DOHH2 (cell line): ENCODE measurements at regions not wholly inside any gene's neighbourhood (a gene's known extent, or its start where the extent isn't known, plus 50 kb on each side); places are given as distances from the start of the nearest gene placed in this dataset.

ENCODE experiments used
- H3F3A ChIP-seq: fragments of 200-600 bp; sonication (generic), shearing (Covaris generic); 2 replicates; pipeline ENCODE4 v1.6.0; 2016; ENCODE audit warnings: antibody characterized with exemption, mild to moderate bottlenecking; ENCODE audit not compliant: control insufficient read depth, insufficient read depth
- H3K27ac ChIP-seq: fragments of 200-600 bp; sonication (generic); 2 replicates; pipeline ENCODE4 v1.5.1; 2014; ENCODE audit warnings: low read depth, mild to moderate bottlenecking, low read length, moderate library complexity
- H3K27me3 ChIP-seq: fragments of 200-600 bp; sonication (generic); 2 replicates; pipeline ENCODE4 v1.6.1; 2014; ENCODE audit warnings: mild to moderate bottlenecking, low read length, mixed read lengths; ENCODE audit not compliant: control insufficient read depth
- H3K36me3 ChIP-seq: fragments of 200-600 bp; sonication (generic); 2 replicates; pipeline ENCODE4 v1.6.1; 2014; ENCODE audit warnings: mild to moderate bottlenecking, low read length, moderate library complexity, mixed read lengths; ENCODE audit not compliant: control insufficient read depth
- H3K4me1 ChIP-seq: fragments of 200-600 bp; sonication (generic); 2 replicates; pipeline ENCODE4 v1.6.1; 2014; ENCODE audit warnings: mild to moderate bottlenecking, low read length, mixed read lengths; ENCODE audit not compliant: control insufficient read depth
- H3K4me2 ChIP-seq: fragments of 200-600 bp; sonication (generic); 2 replicates; pipeline ENCODE4 v1.6.0; 2014; ENCODE audit warnings: mild to moderate bottlenecking, low read length, moderate library complexity
- H3K4me3 ChIP-seq: fragments of 200-600 bp; sonication (generic); 2 replicates; pipeline ENCODE4 v1.5.1; 2014; ENCODE audit warnings: mild to moderate bottlenecking, low read length, mixed read lengths
- H3K79me2 ChIP-seq: fragments of 200-600 bp; sonication (generic); 2 replicates; pipeline ENCODE4 v1.6.1; 2014; ENCODE audit warnings: mild to moderate bottlenecking, low read length, mixed read lengths; ENCODE audit not compliant: control insufficient read depth
- H3K9me2 ChIP-seq: fragments of 200-600 bp; sonication (generic); replicated peaks from 2 replicates; pipeline ENCODE4 v1.6.1; 2014; ENCODE audit warnings: mild to moderate bottlenecking, low read length, mixed read lengths; ENCODE audit not compliant: control insufficient read depth
- H3K9me3 ChIP-seq: fragments of 200-600 bp; sonication (generic); 2 replicates; pipeline ENCODE4 v1.6.1; 2014; ENCODE audit warnings: antibody characterized with exemption, low read length, mixed read lengths; ENCODE audit not compliant: control insufficient read depth, insufficient read depth
- H4K20me1 ChIP-seq: fragments of 200-600 bp; sonication (generic); 2 replicates; pipeline ENCODE4 v1.6.0; 2014; ENCODE audit warnings: low read depth, mild to moderate bottlenecking, antibody characterized with exemption, low read length, moderate library complexity; ENCODE audit not compliant: control insufficient read depth, insufficient read depth
- EZH2phosphoT487 ChIP-seq: fragments of 200-600 bp; sonication (generic); IDR thresholded peaks from 2 replicates; pipeline ENCODE4 v1.6.1; 2017; ENCODE audit warnings: borderline replicate concordance, mild to moderate bottlenecking, antibody characterized with exemption, low read length, moderate library complexity, mixed read lengths
- TF ChIP-seq, protein P1 (sequence below): fragments of 200-600 bp; sonication (generic); IDR thresholded peaks from one replicate; pipeline ENCODE4 v1.5.1; 2014; ENCODE audit warnings: antibody characterized with exemption, mild to moderate bottlenecking, low read depth, low read length; ENCODE audit not compliant: poor library complexity, severe bottlenecking

DNA sequence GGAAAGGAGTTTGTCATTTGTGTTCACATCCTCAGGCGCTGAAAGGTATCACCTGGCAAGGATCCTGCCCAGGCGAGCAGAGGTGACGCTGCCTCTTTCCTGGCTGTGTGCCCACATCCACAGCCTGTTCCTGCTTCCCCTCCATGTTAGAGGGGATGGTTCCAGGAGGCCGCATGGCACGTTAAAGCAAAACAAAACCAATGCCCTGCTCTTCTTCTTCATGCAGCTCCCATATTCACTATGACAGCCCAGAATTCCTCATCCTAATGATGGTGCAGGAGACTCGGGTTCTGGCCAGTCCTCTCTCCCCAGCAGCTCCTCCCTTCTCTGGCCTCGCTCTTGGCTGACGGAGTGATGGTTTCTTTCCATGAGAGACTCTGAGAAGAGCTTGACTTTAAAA lies 678.5 kb upstream of the ANKRD30A start:
- no peaks in the 10 kb centered on the region for H3K9me3 ChIP-seq
- H3K27ac ChIP-seq, result no peak overlapping the region
- no peaks in the 10 kb centered on the region for H3K36me3 ChIP-seq
- TF ChIP-seq, protein P1, sequence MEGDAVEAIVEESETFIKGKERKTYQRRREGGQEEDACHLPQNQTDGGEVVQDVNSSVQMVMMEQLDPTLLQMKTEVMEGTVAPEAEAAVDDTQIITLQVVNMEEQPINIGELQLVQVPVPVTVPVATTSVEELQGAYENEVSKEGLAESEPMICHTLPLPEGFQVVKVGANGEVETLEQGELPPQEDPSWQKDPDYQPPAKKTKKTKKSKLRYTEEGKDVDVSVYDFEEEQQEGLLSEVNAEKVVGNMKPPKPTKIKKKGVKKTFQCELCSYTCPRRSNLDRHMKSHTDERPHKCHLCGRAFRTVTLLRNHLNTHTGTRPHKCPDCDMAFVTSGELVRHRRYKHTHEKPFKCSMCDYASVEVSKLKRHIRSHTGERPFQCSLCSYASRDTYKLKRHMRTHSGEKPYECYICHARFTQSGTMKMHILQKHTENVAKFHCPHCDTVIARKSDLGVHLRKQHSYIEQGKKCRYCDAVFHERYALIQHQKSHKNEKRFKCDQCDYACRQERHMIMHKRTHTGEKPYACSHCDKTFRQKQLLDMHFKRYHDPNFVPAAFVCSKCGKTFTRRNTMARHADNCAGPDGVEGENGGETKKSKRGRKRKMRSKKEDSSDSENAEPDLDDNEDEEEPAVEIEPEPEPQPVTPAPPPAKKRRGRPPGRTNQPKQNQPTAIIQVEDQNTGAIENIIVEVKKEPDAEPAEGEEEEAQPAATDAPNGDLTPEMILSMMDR, result no peak
- no peak for TF ChIP-seq EZH2phosphoT487
- H3F3A ChIP-seq, result no peaks in the 10 kb centered on the region
- no peaks in the 10 kb centered on the region for H3K79me2 ChIP-seq
- no peaks in the 10 kb centered on the region for H3K27me3 ChIP-seq
- no peak overlapping the region for H3K4me3 ChIP-seq
- no peaks in the 10 kb centered on the region for H3K9me2 ChIP-seq
- H4K20me1 ChIP-seq, result no peaks in the 10 kb centered on the region
- no peak overlapping the region for H3K4me2 ChIP-seq
- no peaks in the 10 kb centered on the region for H3K4me1 ChIP-seq

DNA sequence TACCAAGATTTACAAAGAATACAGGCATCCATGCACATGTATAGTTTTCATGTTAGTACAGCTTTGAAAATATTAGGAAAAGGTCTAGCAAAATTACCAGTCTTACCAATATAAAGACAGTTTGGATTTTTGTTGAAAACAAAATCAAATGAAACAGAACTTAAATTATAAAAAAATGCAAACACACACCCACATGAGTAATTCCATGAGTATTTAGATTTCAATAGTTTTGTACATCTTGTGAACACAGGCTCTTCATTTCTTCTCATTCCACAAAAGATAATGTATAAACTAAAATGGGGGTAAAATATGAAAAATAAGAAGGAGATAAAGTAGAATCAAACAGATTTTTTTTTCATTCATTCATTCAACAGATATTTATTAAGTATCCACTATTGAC lies 682.2 kb upstream of the ANKRD30A start:
- Histone ChIP-seq H3K4me1 (no peaks in the 10 kb centered on the region), H3K36me3 (no peaks in the 10 kb centered on the region), H3K79me2 (no peaks in the 10 kb centered on the region), H3K9me2 (no peaks in the 10 kb centered on the region), H4K20me1 (no peaks in the 10 kb centered on the region), H3K4me2 (no peak overlapping the region), H3K9me3 (no peaks in the 10 kb centered on the region), H3F3A (no peaks in the 10 kb centered on the region), H3K27me3 (no peaks in the 10 kb centered on the region), H3K27ac (no peak overlapping the region), H3K4me3 (no peak overlapping the region)
- no peak for TF ChIP-seq EZH2phosphoT487
- TF ChIP-seq, protein P1, result no peak

DNA sequence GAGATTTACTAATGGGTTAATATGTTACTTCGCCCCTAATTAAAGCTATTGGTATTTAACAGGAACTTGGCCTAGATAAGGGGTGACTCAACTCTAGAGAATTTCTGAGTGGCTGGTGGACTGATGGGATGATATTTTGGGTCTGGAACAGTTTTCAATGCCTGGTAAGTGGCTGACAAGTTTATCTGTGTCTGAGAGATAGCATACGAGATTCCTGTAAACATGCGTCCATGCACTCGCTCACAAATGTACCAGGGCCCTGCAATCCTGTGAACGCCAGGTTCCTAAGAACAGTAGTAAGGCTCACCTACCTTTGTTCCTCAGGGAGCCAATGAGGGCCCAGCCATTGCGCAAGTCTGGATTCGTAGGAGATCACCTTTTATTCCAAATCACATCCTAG lies 683.8 kb upstream of the ANKRD30A start:
- no peak overlapping the region for H3K27ac ChIP-seq
- H3K79me2 ChIP-seq, result no peaks in the 10 kb centered on the region
- TF ChIP-seq EZH2phosphoT487, result no peak
- TF ChIP-seq, protein P1, result no peak
- H3K4me2 ChIP-seq, result no peak overlapping the region
- no peaks in the 10 kb centered on the region for H4K20me1 ChIP-seq
- H3F3A ChIP-seq, result no peaks in the 10 kb centered on the region
- no peaks in the 10 kb centered on the region for H3K4me1 ChIP-seq
- H3K9me2 ChIP-seq, result no peaks in the 10 kb centered on the region
- no peaks in the 10 kb centered on the region for H3K9me3 ChIP-seq
- no peaks in the 10 kb centered on the region for H3K36me3 ChIP-seq
- H3K27me3 ChIP-seq, result no peaks in the 10 kb centered on the region
- no peak overlapping the region for H3K4me3 ChIP-seq

DNA sequence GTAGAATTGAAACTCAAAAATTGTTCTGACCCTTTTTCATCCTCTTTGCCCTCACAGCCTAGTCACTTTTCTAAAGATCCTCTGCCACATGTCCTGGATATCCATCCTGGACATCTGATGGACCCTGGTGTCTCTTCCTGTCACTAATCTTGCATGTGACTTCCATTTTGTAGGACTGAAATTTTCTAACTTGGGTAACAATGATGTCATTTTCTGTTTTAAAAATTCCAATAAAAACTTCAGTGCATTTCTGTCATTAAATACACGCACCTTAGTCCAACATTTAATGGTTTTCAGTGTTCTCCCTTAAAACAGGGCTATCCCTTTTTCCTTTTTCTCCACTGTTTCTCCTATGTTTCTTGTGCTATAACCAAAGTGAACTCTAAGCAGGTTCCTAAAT lies 684.9 kb upstream of the ANKRD30A start:
- H3K9me3 ChIP-seq, result no peaks in the 10 kb centered on the region
- H3K4me2 ChIP-seq, result no peak overlapping the region
- H3K79me2 ChIP-seq, result no peaks in the 10 kb centered on the region
- H4K20me1 ChIP-seq, result no peaks in the 10 kb centered on the region
- no peaks in the 10 kb centered on the region for H3K9me2 ChIP-seq
- H3F3A ChIP-seq, result no peaks in the 10 kb centered on the region
- no peak overlapping the region for H3K4me3 ChIP-seq
- H3K27me3 ChIP-seq, result no peaks in the 10 kb centered on the region
- no peaks in the 10 kb centered on the region for H3K4me1 ChIP-seq
- no peak for TF ChIP-seq EZH2phosphoT487
- TF ChIP-seq, protein P1, result no peak
- no peak overlapping the region for H3K27ac ChIP-seq
- H3K36me3 ChIP-seq, result no peaks in the 10 kb centered on the region
